TTC549 (cell line): ENCODE measurements at regions not wholly inside any gene's neighbourhood (a gene's known extent, or its start where the extent isn't known, plus 50 kb on each side); places are given as distances from the start of the nearest gene placed in this dataset.

Source experiments
- FAIRE-seq: peaks from 2 replicates; lab custom pipeline; 2012; peaks lifted over from hg19 to GRCh38; lab: Jason Lieb, UNC

- no peak for FAIRE-seq
Observed at GRCh38 chr12:105750096-105750495, 388.7 kb downstream of the NUAK1 start.

- FAIRE-seq: no peak
Observed at GRCh38 chr12:105754313-105754712, 384.4 kb downstream of the NUAK1 start.

- FAIRE-seq: no peak
Observed at GRCh38 chr12:105756961-105757360, 381.8 kb downstream of the NUAK1 start.

GRCh38 chr12:105759149-105759548 lies 379.6 kb downstream of the NUAK1 start:
- no peak for FAIRE-seq

- no peak for FAIRE-seq
Observed at GRCh38 chr12:105761075-105761474, 377.7 kb downstream of the NUAK1 start.

- no peak for FAIRE-seq
Observed at GRCh38 chr12:105764216-105764835, 374.4 kb downstream of the NUAK1 start.

GRCh38 chr12:105765053-105766014 lies 373.4 kb downstream of the NUAK1 start:
- no peak for FAIRE-seq

GRCh38 chr12:105766029-105766428 lies 372.7 kb downstream of the NUAK1 start:
- no peak for FAIRE-seq

GRCh38 chr12:105769486-105769885 lies 369.3 kb downstream of the NUAK1 start:
- no peak for FAIRE-seq

GRCh38 chr12:105773471-105773870 lies 365.3 kb downstream of the NUAK1 start:
- no peak for FAIRE-seq

GRCh38 chr12:105774037-105774436 lies 364.7 kb downstream of the NUAK1 start:
- FAIRE-seq: no peak

GRCh38 chr12:105775343-105775742 lies 363.4 kb downstream of the NUAK1 start:
- FAIRE-seq: no peak

- FAIRE-seq: no peak
Observed at GRCh38 chr12:105783983-105784947, 354.5 kb downstream of the NUAK1 start.

GRCh38 chr12:105793421-105793820 lies 345.3 kb downstream of the NUAK1 start:
- FAIRE-seq: no peak

- FAIRE-seq: no peak
Observed at GRCh38 chr12:105798256-105798845, 340.4 kb downstream of the NUAK1 start.

- FAIRE-seq: no peak
Observed at GRCh38 chr12:105799103-105799502, 339.7 kb downstream of the NUAK1 start.

- no peak for FAIRE-seq
Observed at GRCh38 chr12:105801351-105801750, 337.4 kb downstream of the NUAK1 start.

- no peak for FAIRE-seq
Observed at GRCh38 chr12:105803292-105803691, 335.5 kb downstream of the NUAK1 start.

GRCh38 chr12:105804591-105805265 lies 334.0 kb downstream of the NUAK1 start:
- no peak for FAIRE-seq

GRCh38 chr12:105805730-105806399 lies 332.9 kb downstream of the NUAK1 start:
- no peak for FAIRE-seq

- no peak for FAIRE-seq
Observed at GRCh38 chr12:105806400-105806770, 332.4 kb downstream of the NUAK1 start.
